ENCODE measurements at regions not wholly inside any gene's neighbourhood (a gene's known extent, or its start where the extent isn't known, plus 50 kb on each side); places are given as distances from the start of the nearest gene placed in this dataset.

GRCh38 chr15:23835953-23836352 is 148.8 kb upstream of the NDN start:
- 72 to 75% methylated on average over 2 of the region's 2 CpGs for WGBS, 2 donors
- TF ChIP-seq POLR2A (IDR thresholded peaks at IDR 0.05): no peak
- no peak for TF ChIP-seq CTCF (IDR thresholded peaks at IDR 0.05)
- DNase-seq (no peak), ATAC-seq (no peak)
- Histone ChIP-seq H3K4me1 (no peaks in the 10 kb centered on the region), H3K27me3 (no peaks in the 10 kb centered on the region), H3K36me3 (replicated peaks in 1 of 2; ENCODE audit: insufficient read depth in 1 of 2, low read depth in 2 of 2) (no peaks in the 10 kb centered on the region), H3K4me3 (no peak overlapping the region), H3K27ac (no peak overlapping the region), H3K9me3 (no peaks in the 10 kb centered on the region)
- intact Hi-C loops (cut with DNase I): no loop called here

DNA sequence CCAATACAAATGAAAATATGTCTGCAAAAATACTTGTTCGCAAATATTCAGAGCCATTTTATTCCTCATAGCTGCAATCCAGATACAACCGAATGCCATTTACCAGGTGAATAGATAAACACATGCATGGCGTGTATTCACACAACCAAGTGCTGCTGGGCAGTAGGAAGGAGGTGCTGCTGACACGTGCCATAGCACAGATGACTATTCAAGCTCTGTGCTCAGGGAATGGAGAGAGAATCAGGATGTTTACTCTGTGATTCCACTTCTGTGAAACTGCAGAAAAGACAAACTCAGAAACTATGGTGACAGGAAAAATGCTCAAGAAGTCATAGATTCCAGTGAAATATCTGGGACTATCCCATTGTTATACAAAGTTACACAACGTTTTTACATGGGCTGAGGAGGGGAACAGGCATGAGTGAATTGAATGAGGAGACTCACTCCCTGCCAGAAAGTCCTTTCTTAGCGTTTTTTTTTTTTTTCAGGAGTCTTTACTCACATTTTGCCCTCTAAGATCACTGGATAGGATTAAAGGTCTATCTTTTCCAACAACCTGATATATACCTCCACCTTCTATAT is 152.9 kb upstream of the NDN start:
- no peak for DNase-seq
- H3K36me3 ChIP-seq (replicated peaks in 1 of 2; ENCODE audit: insufficient read depth in 1 of 2, low read depth in 2 of 2): no peaks in the 10 kb centered on the region

GRCh38 chr15:23846218-23846617 is 159.1 kb upstream of the NDN start:
- Histone ChIP-seq H3K4me3 (no peak overlapping the region), H3K27me3 (no peaks in the 10 kb centered on the region), H3K27ac (no peak overlapping the region), H3K4me1 (no peaks in the 10 kb centered on the region), H3K9me3 (no peaks in the 10 kb centered on the region), H3K36me3 (replicated peaks in 1 of 2; ENCODE audit: insufficient read depth in 1 of 2, low read depth in 2 of 2) (no peaks in the 10 kb centered on the region)
- intact Hi-C loops (cut with DNase I): no loop called here
- TF ChIP-seq CTCF (IDR thresholded peaks at IDR 0.05) (no peak), POLR2A (IDR thresholded peaks at IDR 0.05) (no peak)
- 26 to 27% methylated on average over 3 of the region's 3 CpGs for WGBS, 2 donors
- DNase-seq (no peak), ATAC-seq (no peak)

More for the DNA sequence above, 152.9 kb upstream of the NDN start:
- WGBS, 2 donors: 31 to 34% methylated on average over 6 of the region's 6 CpGs
- H3K4me3 ChIP-seq: no peak overlapping the region
- no peaks in the 10 kb centered on the region for H3K27me3 ChIP-seq
- no peak for ATAC-seq
- H3K9me3 ChIP-seq: no peaks in the 10 kb centered on the region
- no peak overlapping the region for H3K27ac ChIP-seq
- intact Hi-C loops (cut with DNase I): no loop called here
- TF ChIP-seq CTCF (IDR thresholded peaks at IDR 0.05) (no peak), POLR2A (IDR thresholded peaks at IDR 0.05) (no peak)
- no peaks in the 10 kb centered on the region for H3K4me1 ChIP-seq

DNA sequence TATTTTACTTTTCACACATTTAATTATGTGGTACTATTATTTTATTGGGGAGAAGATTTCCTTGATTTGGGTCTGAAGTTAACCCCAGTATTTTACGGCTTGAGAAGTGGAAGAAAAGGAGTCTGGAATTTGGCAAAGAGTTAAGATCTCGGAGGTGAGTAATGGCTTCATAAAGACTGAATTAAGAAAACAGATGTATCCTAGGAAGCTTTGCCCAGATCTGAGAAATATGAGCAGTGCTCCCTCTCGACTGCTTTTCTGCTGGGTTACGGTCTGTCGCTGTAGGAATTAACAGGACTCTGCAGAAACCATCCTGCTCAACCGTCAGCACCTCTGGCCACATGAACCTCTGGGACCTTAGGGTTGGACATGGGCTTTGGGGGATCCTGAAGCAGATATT is 163.6 kb upstream of the NDN start:
- TF ChIP-seq CTCF (IDR thresholded peaks at IDR 0.05) (no peak), POLR2A (IDR thresholded peaks at IDR 0.05) (no peak)
- no peak overlapping the region for H3K4me3 ChIP-seq
- no peak overlapping the region for H3K27ac ChIP-seq
- no peaks in the 10 kb centered on the region for H3K9me3 ChIP-seq
- 50 to 52% methylated on average over 6 of the region's 6 CpGs for WGBS, 2 donors
- no peaks in the 10 kb centered on the region for H3K27me3 ChIP-seq
- no peaks in the 10 kb centered on the region for H3K4me1 ChIP-seq
- H3K36me3 ChIP-seq (replicated peaks in 1 of 2; ENCODE audit: insufficient read depth in 1 of 2, low read depth in 2 of 2): no peaks in the 10 kb centered on the region
- intact Hi-C loops (cut with DNase I): loop anchor here (5.0 kb wide), 1 partner anchor 203 kb away; the partner anchor contains the start of gene MAGEL2
- ATAC-seq: no peak
- DNase-seq: no peak

GRCh38 chr15:23851921-23852320 is 164.8 kb upstream of the NDN start:
- H3K36me3 ChIP-seq (replicated peaks in 1 of 2; ENCODE audit: insufficient read depth in 1 of 2, low read depth in 2 of 2): no peaks in the 10 kb centered on the region
- intact Hi-C loops (cut with DNase I): loop anchor here (5.0 kb wide), 1 partner anchor 205 kb away; the partner anchor contains the start of gene MAGEL2
- no peak for DNase-seq
- H3K27ac ChIP-seq: no peak overlapping the region
- ATAC-seq: no peak
- H3K27me3 ChIP-seq: no peaks in the 10 kb centered on the region
- H3K4me1 ChIP-seq: no peaks in the 10 kb centered on the region
- no peaks in the 10 kb centered on the region for H3K9me3 ChIP-seq
- TF ChIP-seq POLR2A (IDR thresholded peaks at IDR 0.05): no peak
- TF ChIP-seq CTCF (IDR thresholded peaks at IDR 0.05): no peak
- no peak overlapping the region for H3K4me3 ChIP-seq
- WGBS, 2 donors: 20 to 29% methylated on average over 2 of the region's 2 CpGs

Data from body of pancreas (tissue), 4 donors.